ENCODE measurements at regions not wholly inside any gene's neighbourhood (a gene's known extent, or its start where the extent isn't known, plus 50 kb on each side); places are given as distances from the start of the nearest gene placed in this dataset.

- no peak for TF ChIP-seq CTCF (IDR thresholded peaks at IDR 0.05; ENCODE audit: low read depth, low read length)
- H3K4me3 ChIP-seq (ENCODE audit: low read depth, low read length), result no peak overlapping the region
Observed at GRCh38 chr6:15143086-15143485, 102.8 kb upstream of the JARID2 start.

GRCh38 chr6:15143540-15143939 is 102.3 kb upstream of the JARID2 start:
- no peak for TF ChIP-seq CTCF (IDR thresholded peaks at IDR 0.05; ENCODE audit: low read depth, low read length)
- H3K4me3 ChIP-seq (ENCODE audit: low read depth, low read length), result no peak overlapping the region

GRCh38 chr6:15145821-15146220 is 100.0 kb upstream of the JARID2 start:
- TF ChIP-seq CTCF (IDR thresholded peaks at IDR 0.05; ENCODE audit: low read depth, low read length), result no peak
- H3K4me3 ChIP-seq (ENCODE audit: low read depth, low read length), result no peak overlapping the region

- no peak overlapping the region for H3K4me3 ChIP-seq (ENCODE audit: low read depth, low read length)
- no peak for TF ChIP-seq CTCF (IDR thresholded peaks at IDR 0.05; ENCODE audit: low read depth, low read length)
Observed at GRCh38 chr6:15147827-15148226, 98.0 kb upstream of the JARID2 start.

GRCh38 chr6:15148356-15148946 is 97.4 kb upstream of the JARID2 start:
- TF ChIP-seq CTCF (IDR thresholded peaks at IDR 0.05; ENCODE audit: low read depth, low read length), result no peak
- H3K4me3 ChIP-seq (ENCODE audit: low read depth, low read length), result no peak overlapping the region

GRCh38 chr6:15150207-15150606 is 95.7 kb upstream of the JARID2 start:
- TF ChIP-seq CTCF (IDR thresholded peaks at IDR 0.05; ENCODE audit: low read depth, low read length), result no peak
- H3K4me3 ChIP-seq (ENCODE audit: low read depth, low read length), result no peak overlapping the region

- no peak for TF ChIP-seq CTCF (IDR thresholded peaks at IDR 0.05; ENCODE audit: low read depth, low read length)
- no peak overlapping the region for H3K4me3 ChIP-seq (ENCODE audit: low read depth, low read length)
Observed at GRCh38 chr6:15152700-15153099, 93.2 kb upstream of the JARID2 start.

Measured in WI38 (cell line).